ENCODE measurements at regions not wholly inside any gene's neighbourhood (a gene's known extent, or its start where the extent isn't known, plus 50 kb on each side); places are given as distances from the start of the nearest gene placed in this dataset.

- no peak for TF ChIP-seq POLR2A (IDR thresholded peaks at IDR 0.05; ENCODE audit: extremely low read depth, insufficient read length)
- TF ChIP-seq MAX (IDR thresholded peaks at IDR 0.05; ENCODE audit: low read depth, low read length), result no peak
- TF ChIP-seq CTCF (IDR thresholded peaks at IDR 0.05; ENCODE audit: low read depth, low read length), result no peak
Observed at GRCh38 chr3:17935222-17935621, 192.8 kb upstream of the TBC1D5 start.

Data from NB4 (cell line).